ENCODE measurements at regions not wholly inside any gene's neighbourhood (a gene's known extent, or its start where the extent isn't known, plus 50 kb on each side); places are given as distances from the start of the nearest gene placed in this dataset.

GRCh38 chr20:52342913-52343312 lies 151.3 kb upstream of the ZFP64 start:
- TF ChIP-seq CTCF (IDR thresholded peaks at IDR 0.05; ENCODE audit: borderline replicate concordance, insufficient read depth, low read depth, low read length): no peak

GRCh38 chr20:52340036-52340634 lies 148.6 kb upstream of the ZFP64 start:
- no peak for TF ChIP-seq CTCF (IDR thresholded peaks at IDR 0.05; ENCODE audit: borderline replicate concordance, insufficient read depth, low read depth, low read length)
- H3K4me3 ChIP-seq (ENCODE audit: low read depth, low read length): no peak overlapping the region

More at GRCh38 chr20:52342913-52343312, 151.3 kb upstream of the ZFP64 start:
- H3K4me3 ChIP-seq (ENCODE audit: low read depth, low read length): no peak overlapping the region

GRCh38 chr20:52332649-52333250 lies 141.2 kb upstream of the ZFP64 start:
- H3K4me3 ChIP-seq (ENCODE audit: low read depth, low read length): no peak overlapping the region
- no peak for TF ChIP-seq CTCF (IDR thresholded peaks at IDR 0.05; ENCODE audit: borderline replicate concordance, insufficient read depth, low read depth, low read length)

GRCh38 chr20:52332230-52332629 lies 140.7 kb upstream of the ZFP64 start:
- H3K4me3 ChIP-seq (ENCODE audit: low read depth, low read length): no peak overlapping the region
- no peak for TF ChIP-seq CTCF (IDR thresholded peaks at IDR 0.05; ENCODE audit: borderline replicate concordance, insufficient read depth, low read depth, low read length)

GRCh38 chr20:52331655-52332054 lies 140.1 kb upstream of the ZFP64 start:
- H3K4me3 ChIP-seq (ENCODE audit: low read depth, low read length): no peak overlapping the region
- no peak for TF ChIP-seq CTCF (IDR thresholded peaks at IDR 0.05; ENCODE audit: borderline replicate concordance, insufficient read depth, low read depth, low read length)

GRCh38 chr20:52321396-52321795 lies 129.8 kb upstream of the ZFP64 start:
- no peak overlapping the region for H3K4me3 ChIP-seq (ENCODE audit: low read depth, low read length)
- no peak for TF ChIP-seq CTCF (IDR thresholded peaks at IDR 0.05; ENCODE audit: borderline replicate concordance, insufficient read depth, low read depth, low read length)

GRCh38 chr20:52318651-52319050 lies 127.1 kb upstream of the ZFP64 start:
- no peak overlapping the region for H3K4me3 ChIP-seq (ENCODE audit: low read depth, low read length)
- TF ChIP-seq CTCF (IDR thresholded peaks at IDR 0.05; ENCODE audit: borderline replicate concordance, insufficient read depth, low read depth, low read length): no peak

Measured in GM12875 (cell line).